ENCODE measurements at regions not wholly inside any gene's neighbourhood (a gene's known extent, or its start where the extent isn't known, plus 50 kb on each side); places are given as distances from the start of the nearest gene placed in this dataset.

DNA sequence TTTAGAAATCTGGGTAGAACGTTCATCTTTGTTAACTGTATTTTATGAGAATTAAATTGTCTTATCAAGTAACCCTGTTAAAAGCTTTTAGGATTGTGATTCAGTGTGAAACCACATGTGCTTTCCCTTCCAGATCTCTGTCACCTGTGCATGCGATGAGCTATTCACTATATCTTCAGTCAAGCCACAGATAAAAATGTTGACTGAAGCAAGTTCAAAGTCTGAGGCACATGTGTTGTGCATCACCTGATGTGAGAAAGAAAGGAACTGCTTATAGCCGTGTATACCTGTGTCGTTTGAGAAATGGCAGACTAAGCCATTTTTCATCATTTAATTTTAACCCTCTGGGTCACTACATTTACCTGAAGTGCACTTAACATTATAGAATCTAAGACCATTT is 1088.9 kb upstream of the TENM4 start:
- Histone ChIP-seq H3K36me3 (ENCODE audit: insufficient read depth, low read length) (no peaks in the 10 kb centered on the region), H3K4me3 (ENCODE audit: low read depth, low read length, poor library complexity, severe bottlenecking) (no peak overlapping the region), H3K9ac (ENCODE audit: low read length) (no peak overlapping the region), H3K9me3 (ENCODE audit: low read length) (no peaks in the 10 kb centered on the region), H3K79me2 (ENCODE audit: insufficient read depth, low read length) (no peaks in the 10 kb centered on the region), H2AFZ (ENCODE audit: low read length) (no peak overlapping the region), H3F3A (ENCODE audit: insufficient read depth, low read length) (no peaks in the 10 kb centered on the region), H3K27ac (ENCODE audit: low read depth, low read length, poor library complexity, severe bottlenecking) (no peak overlapping the region), H3K4me1 (ENCODE audit: insufficient read depth, low read length, severe bottlenecking) (no peaks in the 10 kb centered on the region), H3K4me2 (ENCODE audit: low read length) (no peak overlapping the region), H4K20me1 (ENCODE audit: insufficient read depth, low read length) (no peaks in the 10 kb centered on the region), H3K27me3 (ENCODE audit: insufficient read depth, low read length) (no peaks in the 10 kb centered on the region), H3K9me2 (ENCODE audit: low read depth, low read length) (no peaks in the 10 kb centered on the region)
- TF ChIP-seq, protein P1, sequence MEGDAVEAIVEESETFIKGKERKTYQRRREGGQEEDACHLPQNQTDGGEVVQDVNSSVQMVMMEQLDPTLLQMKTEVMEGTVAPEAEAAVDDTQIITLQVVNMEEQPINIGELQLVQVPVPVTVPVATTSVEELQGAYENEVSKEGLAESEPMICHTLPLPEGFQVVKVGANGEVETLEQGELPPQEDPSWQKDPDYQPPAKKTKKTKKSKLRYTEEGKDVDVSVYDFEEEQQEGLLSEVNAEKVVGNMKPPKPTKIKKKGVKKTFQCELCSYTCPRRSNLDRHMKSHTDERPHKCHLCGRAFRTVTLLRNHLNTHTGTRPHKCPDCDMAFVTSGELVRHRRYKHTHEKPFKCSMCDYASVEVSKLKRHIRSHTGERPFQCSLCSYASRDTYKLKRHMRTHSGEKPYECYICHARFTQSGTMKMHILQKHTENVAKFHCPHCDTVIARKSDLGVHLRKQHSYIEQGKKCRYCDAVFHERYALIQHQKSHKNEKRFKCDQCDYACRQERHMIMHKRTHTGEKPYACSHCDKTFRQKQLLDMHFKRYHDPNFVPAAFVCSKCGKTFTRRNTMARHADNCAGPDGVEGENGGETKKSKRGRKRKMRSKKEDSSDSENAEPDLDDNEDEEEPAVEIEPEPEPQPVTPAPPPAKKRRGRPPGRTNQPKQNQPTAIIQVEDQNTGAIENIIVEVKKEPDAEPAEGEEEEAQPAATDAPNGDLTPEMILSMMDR (IDR thresholded peaks at IDR 0.05; ENCODE audit: low read length) = no peak

DNA sequence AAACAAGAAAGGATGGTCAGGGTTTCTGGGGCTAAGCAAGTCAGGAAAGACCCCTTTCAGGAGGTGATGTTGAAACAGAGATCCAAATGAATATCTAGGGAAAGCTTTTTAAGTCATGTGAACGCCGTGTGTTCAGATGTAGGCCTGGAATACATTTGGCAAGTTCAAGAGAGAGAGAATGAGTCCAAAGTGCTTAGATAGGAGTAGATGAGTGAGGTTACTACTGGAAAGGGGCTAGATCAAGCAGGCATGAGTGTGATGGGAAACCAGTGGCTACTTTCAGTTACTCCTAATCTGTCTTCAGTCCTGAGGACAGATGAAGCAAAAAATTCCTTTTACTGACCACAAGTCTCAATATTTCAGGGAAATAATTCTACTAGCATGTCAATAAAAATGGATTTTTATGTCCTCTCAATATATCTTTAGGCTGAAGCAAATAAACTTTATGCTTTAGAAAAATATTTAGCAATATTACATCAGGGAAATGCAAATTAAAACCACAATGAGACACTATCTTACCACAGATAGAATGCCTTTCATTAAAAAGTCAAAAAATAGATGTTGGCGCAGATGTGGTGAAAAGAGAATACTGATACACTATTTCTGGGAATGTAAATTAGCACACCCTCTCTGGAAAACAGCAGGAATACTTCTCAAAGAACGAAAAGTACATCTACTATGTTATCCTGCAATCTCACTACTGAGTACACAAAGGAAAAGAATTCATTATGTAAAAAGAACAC is 1085.0 kb upstream of the TENM4 start:
- no peaks in the 10 kb centered on the region for H3K4me1 ChIP-seq (ENCODE audit: insufficient read depth, low read length, severe bottlenecking)
- no peaks in the 10 kb centered on the region for H3F3A ChIP-seq (ENCODE audit: insufficient read depth, low read length)
- no peak overlapping the region for H3K27ac ChIP-seq (ENCODE audit: low read depth, low read length, poor library complexity, severe bottlenecking)
- H3K4me3 ChIP-seq (ENCODE audit: low read depth, low read length, poor library complexity, severe bottlenecking) = no peak overlapping the region
- TF ChIP-seq EZH2 (IDR thresholded peaks at IDR 0.05; ENCODE audit: borderline replicate concordance, low read length) = no peak
- TF ChIP-seq, protein P1 (IDR thresholded peaks at IDR 0.05; ENCODE audit: low read length) = no peak
- no peaks in the 10 kb centered on the region for H3K9me2 ChIP-seq (ENCODE audit: low read depth, low read length)
- no peaks in the 10 kb centered on the region for H3K9me3 ChIP-seq (ENCODE audit: low read length)
- H4K20me1 ChIP-seq (ENCODE audit: insufficient read depth, low read length) = no peaks in the 10 kb centered on the region
- no peaks in the 10 kb centered on the region for H3K79me2 ChIP-seq (ENCODE audit: insufficient read depth, low read length)
- no peak overlapping the region for H3K9ac ChIP-seq (ENCODE audit: low read length)
- H3K27me3 ChIP-seq (ENCODE audit: insufficient read depth, low read length) = no peaks in the 10 kb centered on the region
- no peak overlapping the region for H3K4me2 ChIP-seq (ENCODE audit: low read length)
- H2AFZ ChIP-seq (ENCODE audit: low read length) = no peak overlapping the region
- no peaks in the 10 kb centered on the region for H3K36me3 ChIP-seq (ENCODE audit: insufficient read depth, low read length)

DNA sequence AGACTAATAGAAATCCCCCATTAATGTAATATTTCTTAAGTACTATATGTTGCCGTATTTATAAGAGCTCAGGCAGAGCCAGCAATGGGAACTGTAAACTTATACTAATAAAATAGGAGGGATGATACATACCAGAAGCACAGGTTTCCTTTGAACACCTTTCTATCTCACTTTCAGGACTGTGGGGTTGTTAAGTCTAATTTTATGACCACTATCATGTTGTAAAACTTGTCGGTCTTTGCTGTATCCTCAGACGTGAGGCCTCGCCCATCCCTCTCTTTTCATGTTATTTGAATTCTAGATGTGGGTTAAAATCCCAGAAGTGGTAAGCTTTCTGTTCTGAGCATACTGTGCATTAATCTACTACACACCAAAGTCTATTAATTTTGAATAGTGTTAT is 1083.5 kb upstream of the TENM4 start:
- H3K9ac ChIP-seq (ENCODE audit: low read length) = no peak overlapping the region
- H3K4me2 ChIP-seq (ENCODE audit: low read length) = no peak overlapping the region
- no peaks in the 10 kb centered on the region for H4K20me1 ChIP-seq (ENCODE audit: insufficient read depth, low read length)
- H3K4me3 ChIP-seq (ENCODE audit: low read depth, low read length, poor library complexity, severe bottlenecking) = no peak overlapping the region
- no peak overlapping the region for H2AFZ ChIP-seq (ENCODE audit: low read length)
- TF ChIP-seq, protein P1 (IDR thresholded peaks at IDR 0.05; ENCODE audit: low read length) = no peak
- no peak for TF ChIP-seq EZH2 (IDR thresholded peaks at IDR 0.05; ENCODE audit: borderline replicate concordance, low read length)
- no peaks in the 10 kb centered on the region for H3K9me2 ChIP-seq (ENCODE audit: low read depth, low read length)
- no peak overlapping the region for H3K27ac ChIP-seq (ENCODE audit: low read depth, low read length, poor library complexity, severe bottlenecking)
- no peaks in the 10 kb centered on the region for H3K79me2 ChIP-seq (ENCODE audit: insufficient read depth, low read length)
- H3K36me3 ChIP-seq (ENCODE audit: insufficient read depth, low read length) = no peaks in the 10 kb centered on the region
- H3K4me1 ChIP-seq (ENCODE audit: insufficient read depth, low read length, severe bottlenecking) = no peaks in the 10 kb centered on the region
- H3K9me3 ChIP-seq (ENCODE audit: low read length) = no peaks in the 10 kb centered on the region
- no peaks in the 10 kb centered on the region for H3K27me3 ChIP-seq (ENCODE audit: insufficient read depth, low read length)
- H3F3A ChIP-seq (ENCODE audit: insufficient read depth, low read length) = no peaks in the 10 kb centered on the region

Data from OCI-LY1 (cell line).